HepG2 (cell line): ENCODE measurements at regions not wholly inside any gene's neighbourhood (a gene's known extent, or its start where the extent isn't known, plus 50 kb on each side); places are given as distances from the start of the nearest gene placed in this dataset.

ENCODE experiments used
- ATAC-seq: fragments of 200-7000 bp; cut with Tn5 transposase; 3 replicates; pipeline ENCODE4 v1.9.1; 2020; ENCODE audit warnings: mild to moderate bottlenecking, moderate library complexity
- BruUV-seq: library from RNA; stranded (reverse); fragments of 400-500 nt; replicated peaks from 2 replicates; lab custom pipeline; 2021; lab: Mats Ljungman, UMichigan
- CTCF ChIA-PET: fragments of 300-600 bp; formaldehyde crosslinking; extraction: SDS; loops from one replicate; lab custom pipeline; 2021; ENCODE audit warnings: low total read pairs, inconsistent platforms, low intra/inter-chr PET ratio; lab: Yijun Ruan, JAX
- POLR2A ChIA-PET: fragments of 350-600 bp; sonication (Branson Sonifier 250); formaldehyde crosslinking; loops from one replicate; lab custom pipeline; 2020; ENCODE audit warnings: antibody characterized with exemption, inconsistent platforms; lab: Yijun Ruan, JAX
- DNase-seq: peaks from one replicate; pipeline ENCODE4 v3.0.0-alpha.2; 2015; ENCODE audit warnings: low spot score
- FAIRE-seq: peaks from 3 replicates; lab custom pipeline; 2011; peaks lifted over from hg19 to GRCh38; lab: Jason Lieb, UNC
- H2AFZ ChIP-seq: one replicate; pipeline ENCODE4 v1.6.1; 2011; ENCODE audit warnings: low read length, inconsistent platforms
- H3K27ac ChIP-seq: fragments of 300-600 bp; 3 replicates; pipeline ENCODE4 v1.8.0; 2011; ENCODE audit warnings: mixed run types, mild to moderate bottlenecking, mixed read lengths, low read length, inconsistent platforms; ENCODE audit not compliant: insufficient read depth; ENCODE audit errors: extremely low read length
- H3K27me3 ChIP-seq, 2 experiments: fragments of 200-600 bp in 1 of 2; 2 replicates in 1 of 2; 3 replicates in 1 of 2; pipeline versions ENCODE4 v1.6.0 to v1.8.0; 2011; ENCODE audit warnings: low read length in 2 of 2, mild to moderate bottlenecking in 2 of 2, moderate library complexity in 2 of 2, inconsistent platforms in 1 of 2; ENCODE audit not compliant: insufficient read depth in 2 of 2, control insufficient read depth in 1 of 2
- H3K36me3 ChIP-seq, 2 experiments: fragments of 200-600 bp in 1 of 2; replicated peaks in 1 of 2; 2 replicates in 1 of 2; 3 replicates in 1 of 2; pipeline versions ENCODE4 v1.5.1 to v1.8.0; 2011; ENCODE audit warnings: low read length in 2 of 2, inconsistent platforms in 1 of 2; ENCODE audit not compliant: insufficient read depth in 2 of 2, control insufficient read depth in 1 of 2
- H3K4me1 ChIP-seq: 2 replicates; pipeline ENCODE4 v1.5.1; 2012; ENCODE audit warnings: low read length, inconsistent platforms; ENCODE audit not compliant: insufficient read depth
- H3K4me2 ChIP-seq: 2 replicates; pipeline ENCODE4 v1.6.0; 2011; ENCODE audit warnings: low read depth, low read length, inconsistent platforms
- H3K4me3 ChIP-seq, 3 experiments: fragments of 200-600 bp in 1 of 3; sonication (generic), shearing (Covaris generic) in 1 of 3; replicated peaks in 1 of 3; 2 replicates each; pipeline ENCODE4 v1.5.1; 2011 to 2016; ENCODE audit warnings: low read length in 3 of 3, inconsistent platforms in 2 of 3, low read depth in 2 of 3, mild to moderate bottlenecking in 2 of 3, control low read depth in 1 of 3, mixed read lengths in 1 of 3; ENCODE audit not compliant: insufficient read depth in 1 of 3
- H3K79me2 ChIP-seq: one replicate; pipeline ENCODE4 v1.6.1; 2011; ENCODE audit warnings: low read length, inconsistent platforms; ENCODE audit not compliant: insufficient read depth
- H3K9ac ChIP-seq: 2 replicates; pipeline ENCODE4 v1.6.0; 2011; ENCODE audit warnings: mild to moderate bottlenecking, low read depth, low read length, inconsistent platforms; ENCODE audit not compliant: insufficient read depth
- H3K9me3 ChIP-seq: 2 replicates; pipeline ENCODE4 v1.5.1; 2012; ENCODE audit warnings: mild to moderate bottlenecking, low read length
- H4K20me1 ChIP-seq: 2 replicates; pipeline ENCODE4 v1.6.0; 2011; ENCODE audit warnings: inconsistent platforms, mild to moderate bottlenecking, low read length, moderate library complexity; ENCODE audit not compliant: insufficient read depth
- CREM ChIP-seq, 2 experiments: sonication (generic) in 1 of 2; formaldehyde crosslinking in 1 of 2; IDR thresholded peaks; 2 replicates each; pipeline versions ENCODE4 v1.4.0 to v1.6.1; 2016 to 2020; ENCODE audit warnings: antibody characterized with exemption in 1 of 2, mild to moderate bottlenecking in 1 of 2, missing genetic modification reagents in 1 of 2
- FOXP1 ChIP-seq, 2 experiments: fragments of 450-650 bp in 1 of 2; IDR thresholded peaks; 2 replicates each; pipeline ENCODE4 v1.6.1; 2017 to 2018; ENCODE audit warnings: antibody characterized with exemption in 1 of 2
- MIER3 ChIP-seq: IDR thresholded peaks from 2 replicates; pipeline ENCODE4 v1.6.1; 2016; ENCODE audit warnings: missing compliant biosample characterization, borderline replicate concordance
- NR0B2 ChIP-seq: sonication (generic); formaldehyde crosslinking; IDR thresholded peaks from 2 replicates; pipeline ENCODE4 v1.4.0; 2020; ENCODE audit warnings: mild to moderate bottlenecking, missing genetic modification reagents
- POLR2AphosphoS2 ChIP-seq: IDR thresholded peaks from 2 replicates; pipeline ENCODE4 v1.6.1; 2011; ENCODE audit warnings: low read depth, low read length, improper control_type of control experiment
- TBX2 ChIP-seq: sonication (generic); formaldehyde crosslinking; IDR thresholded peaks from 2 replicates; pipeline ENCODE4 v1.5.0; 2020; ENCODE audit warnings: missing genetic modification reagents, mild to moderate bottlenecking, borderline replicate concordance
- ZNF383 ChIP-seq: sonication (generic); formaldehyde crosslinking; IDR thresholded peaks from 2 replicates; pipeline ENCODE4 v1.4.0; 2020; ENCODE audit warnings: missing genetic modification reagents, mild to moderate bottlenecking, borderline replicate concordance
- ZNF577 ChIP-seq: sonication (generic); formaldehyde crosslinking; IDR thresholded peaks from 2 replicates; pipeline ENCODE4 v1.4.0; 2020; ENCODE audit warnings: mild to moderate bottlenecking, low read depth, missing genetic modification reagents, borderline replicate concordance
- ZNF652 ChIP-seq: IDR thresholded peaks from 2 replicates; pipeline ENCODE4 v1.6.1; 2016; ENCODE audit warnings: low read depth, borderline replicate concordance
- WGBS: methylation state at CpG from one replicate; pipeline ENCODE4 v1.1.6; 2017; ENCODE audit warnings: low lambda C conversion rate; 5-methylcytosine and 5-hydroxymethylcytosine counted together
- in situ Hi-C: cut with HindIII; loops from 2 replicates; pipeline ENCODE4 v1.10.0; 2017; ENCODE audit warnings: low pct_unique_long_range_greater_than_20kb; ENCODE audit not compliant: extremely low pct_ligation_motif_present
- intact Hi-C: fragments of 100-400 bp; cut with micrococcal nuclease; formaldehyde crosslinking; loops from one replicate; pipeline ENCODE4 v1.10.0; 2022; ENCODE audit not compliant: unreplicated experiment
- TF ChIP-seq, protein P1 (sequence below): sonication (generic); formaldehyde crosslinking; IDR thresholded peaks from 2 replicates; pipeline ENCODE4 v1.5.1; 2020; ENCODE audit warnings: mild to moderate bottlenecking, missing genetic modification reagents, moderate library complexity

- TF ChIP-seq NR0B2: no peak
- no peak for TF ChIP-seq TBX2 (CRISPR knock-in tag)
- no peak for TF ChIP-seq POLR2AphosphoS2
- no peak for TF ChIP-seq ZNF383 (CRISPR knock-in tag)
- TF ChIP-seq, protein P1, sequence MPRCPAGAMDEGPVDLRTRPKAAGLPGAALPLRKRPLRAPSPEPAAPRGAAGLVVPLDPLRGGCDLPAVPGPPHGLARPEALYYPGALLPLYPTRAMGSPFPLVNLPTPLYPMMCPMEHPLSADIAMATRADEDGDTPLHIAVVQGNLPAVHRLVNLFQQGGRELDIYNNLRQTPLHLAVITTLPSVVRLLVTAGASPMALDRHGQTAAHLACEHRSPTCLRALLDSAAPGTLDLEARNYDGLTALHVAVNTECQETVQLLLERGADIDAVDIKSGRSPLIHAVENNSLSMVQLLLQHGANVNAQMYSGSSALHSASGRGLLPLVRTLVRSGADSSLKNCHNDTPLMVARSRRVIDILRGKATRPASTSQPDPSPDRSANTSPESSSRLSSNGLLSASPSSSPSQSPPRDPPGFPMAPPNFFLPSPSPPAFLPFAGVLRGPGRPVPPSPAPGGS (CRISPR knock-in tag): no peak
- TF ChIP-seq MIER3: no peak
- TF ChIP-seq CREM (IDR thresholded peaks at IDR 0.05): no peak
- TF ChIP-seq CREM (CRISPR knock-in tag; IDR thresholded peaks at IDR 0.05): no peak
- no peak for TF ChIP-seq FOXP1 (IDR thresholded peaks at IDR 0.05)
- TF ChIP-seq FOXP1 (CRISPR knock-in tag; IDR thresholded peaks at IDR 0.05): no peak
- TF ChIP-seq ZNF652 (CRISPR knock-in tag): no peak
- TF ChIP-seq ZNF577: no peak
- Histone ChIP-seq H3K9me3 (no peaks in the 10 kb centered on the region), H2AFZ (no peak overlapping the region), H3K4me2 (no peak overlapping the region), H3K79me2 (no peaks in the 10 kb centered on the region), H3K4me1 (no peaks in the 10 kb centered on the region), H3K36me3 (no peaks in the 10 kb centered on the region), H3K9ac (no peak overlapping the region), H3K27ac (no peak overlapping the region), H4K20me1 (no peaks in the 10 kb centered on the region), H3K4me3 (no peak overlapping the region), H3K27me3 (no peaks in the 10 kb centered on the region)
- POLR2A ChIA-PET: no interaction called here
- CTCF ChIA-PET: no interaction called here
- DNase-seq (no peak), ATAC-seq (no peak), FAIRE-seq (no peak)
- no TSS peak for BruUV-seq
- 41% methylated on average over 1 of the region's 1 CpG for WGBS
- in situ Hi-C loops (no loop called here), intact Hi-C loops (no loop called here)
Measured at GRCh38 chr11:93253111-93253510, 55.3 kb upstream of the SLC36A4 start.
